GM19238 (cell line): ENCODE measurements at regions not wholly inside any gene's neighbourhood (a gene's known extent, or its start where the extent isn't known, plus 50 kb on each side); places are given as distances from the start of the nearest gene placed in this dataset.

Experiments used
- DNase-seq: peaks from one replicate; pipeline ENCODE4 v3.0.0; 2011; ENCODE audit warnings: low spot score; ENCODE audit not compliant: insufficient read length

GRCh38 chr1:219773775-219774174 lies 154.6 kb downstream of the SLC30A10 start:
- peak; percentile 10 for DNase-seq

DNA sequence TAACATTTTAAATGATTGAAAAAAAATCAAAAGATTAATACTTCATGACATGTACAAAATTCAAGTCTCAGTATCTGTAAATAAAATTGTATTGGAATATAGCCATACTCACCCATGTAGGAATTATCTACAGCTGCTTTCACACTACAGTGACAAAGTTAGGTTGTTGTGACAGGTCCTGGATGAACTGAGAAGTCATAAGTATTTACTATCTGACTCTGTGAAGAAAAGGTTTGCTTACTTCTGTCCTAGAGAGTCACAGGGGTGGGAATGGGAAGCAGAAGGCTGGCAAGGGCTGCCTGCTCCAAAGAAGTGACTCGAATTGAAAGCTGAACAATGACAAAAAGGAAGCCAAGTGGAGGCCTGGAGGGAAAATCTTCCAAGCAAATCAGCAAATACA lies 155.2 kb downstream of the SLC30A10 start:
- DNase-seq = no peak

DNA sequence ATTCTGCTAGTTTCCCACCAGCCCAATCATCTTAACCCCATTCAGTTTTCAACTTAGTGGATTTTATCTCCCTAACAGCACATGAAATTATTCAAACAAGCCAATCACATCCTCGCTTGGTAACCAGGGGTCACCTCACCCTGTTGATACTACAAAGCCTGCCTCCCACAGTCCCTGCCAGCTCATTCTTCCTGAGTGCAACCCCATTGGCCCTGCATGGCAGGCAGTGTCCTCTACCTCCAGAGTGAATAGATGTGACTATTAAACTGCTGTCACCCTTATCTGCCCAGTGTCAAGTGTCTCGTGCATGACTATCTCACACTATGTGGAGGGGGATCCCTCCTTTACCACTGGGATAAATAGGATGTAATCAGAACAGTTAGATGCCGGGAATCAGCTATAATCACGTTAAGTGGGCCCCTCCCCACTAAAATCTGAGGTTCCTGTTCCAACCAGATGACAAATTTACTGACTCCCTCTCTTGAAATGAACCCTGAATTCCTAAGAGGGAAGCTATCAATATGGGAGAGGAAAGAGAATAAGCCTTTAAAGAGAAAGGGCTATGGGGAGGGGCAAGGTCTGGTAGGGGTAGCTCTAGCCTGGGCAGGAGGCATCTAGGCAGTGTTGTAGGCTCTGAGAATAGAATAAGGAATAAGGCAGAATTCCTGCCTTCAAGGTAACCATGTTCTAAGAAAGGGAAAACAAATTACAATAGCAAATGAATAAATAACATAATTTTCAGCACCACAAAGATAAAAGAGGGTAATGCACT lies 155.9 kb downstream of the SLC30A10 start:
- DNase-seq = no peak

GRCh38 chr1:219771080-219771479 lies 157.3 kb downstream of the SLC30A10 start:
- no peak for DNase-seq

- DNase-seq = no peak
Measured at GRCh38 chr1:219763321-219763720, 150.4 kb upstream of the ZC3H11B start.

GRCh38 chr1:219761208-219761860 lies 148.4 kb upstream of the ZC3H11B start:
- no peak for DNase-seq

DNA sequence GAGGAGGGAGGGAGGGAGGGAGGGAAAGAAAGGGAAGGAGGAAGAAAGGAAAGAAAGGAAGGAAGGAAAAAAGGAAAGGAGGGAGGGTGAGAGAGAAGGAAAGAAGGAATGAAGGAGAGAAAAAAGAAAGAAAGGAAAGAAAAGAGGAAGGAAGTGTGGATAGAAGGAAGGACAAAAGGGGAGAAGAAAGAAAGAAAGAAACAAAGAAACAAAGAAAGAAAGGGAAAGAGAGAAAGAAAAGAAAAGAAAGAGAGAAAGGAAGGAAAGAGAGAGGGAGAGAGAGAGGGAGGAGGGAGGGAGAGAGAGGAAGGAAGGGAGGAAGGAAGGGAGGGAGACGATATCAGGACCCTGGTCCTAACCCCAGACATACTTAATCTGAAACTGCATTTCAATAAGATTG lies 146.2 kb upstream of the ZC3H11B start:
- DNase-seq = no peak

GRCh38 chr1:219757890-219758289 lies 145.0 kb upstream of the ZC3H11B start:
- DNase-seq = no peak

DNA sequence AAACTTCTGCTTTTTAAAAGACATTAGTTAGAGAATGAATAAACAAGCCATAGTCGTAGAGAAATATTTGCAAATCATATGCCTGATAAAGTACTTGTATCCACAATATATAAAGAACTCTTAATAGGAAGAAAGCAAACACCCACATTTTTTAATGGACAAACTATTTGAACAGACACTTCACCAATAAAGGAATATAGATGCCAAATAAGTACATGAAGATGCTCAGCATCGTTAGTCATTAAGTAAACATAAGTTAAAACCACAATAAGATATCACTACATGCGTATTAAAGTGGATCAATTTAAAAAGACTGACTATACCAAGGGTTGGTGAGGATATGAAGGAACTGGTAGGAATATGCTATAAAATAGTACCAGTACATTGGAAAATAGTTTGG lies 142.3 kb upstream of the ZC3H11B start:
- no peak for DNase-seq

DNA sequence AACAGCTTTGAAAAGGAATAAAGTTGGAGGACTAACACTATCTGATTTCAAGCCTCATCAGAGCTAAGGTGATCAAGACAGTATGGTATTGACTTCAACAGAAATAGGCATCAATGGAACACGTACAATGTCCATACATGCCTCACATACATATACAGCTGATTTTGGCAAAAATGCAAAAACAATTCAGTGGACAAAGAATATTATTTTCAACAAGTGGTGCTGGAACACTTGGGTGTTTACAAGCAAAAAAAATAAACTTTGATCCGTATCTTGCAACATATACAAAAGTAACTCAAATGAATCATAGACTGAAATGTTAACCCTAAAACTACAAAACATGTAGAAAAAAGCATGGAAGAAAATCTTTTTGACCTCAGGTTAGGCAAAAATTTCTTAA lies 141.9 kb upstream of the ZC3H11B start:
- DNase-seq = no peak

DNA sequence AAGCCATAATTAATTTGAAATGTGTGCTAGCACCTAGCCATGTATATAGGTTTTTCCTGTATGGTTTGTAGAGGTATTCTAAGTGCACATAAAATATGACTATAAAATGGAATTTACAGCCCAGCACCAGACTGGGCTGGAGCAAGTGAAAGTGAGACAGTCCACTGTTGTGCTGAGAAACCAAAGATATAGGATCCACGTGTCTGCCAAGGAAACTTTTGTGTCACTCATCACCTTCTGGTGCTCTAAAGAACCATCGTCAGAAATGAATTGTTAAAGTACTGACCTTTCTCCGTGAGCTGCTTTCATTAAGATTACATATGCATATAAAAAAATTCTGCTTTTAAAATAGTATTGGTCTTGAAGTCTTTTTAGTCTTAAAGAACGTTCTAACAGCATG lies 141.0 kb upstream of the ZC3H11B start:
- DNase-seq = no peak

DNA sequence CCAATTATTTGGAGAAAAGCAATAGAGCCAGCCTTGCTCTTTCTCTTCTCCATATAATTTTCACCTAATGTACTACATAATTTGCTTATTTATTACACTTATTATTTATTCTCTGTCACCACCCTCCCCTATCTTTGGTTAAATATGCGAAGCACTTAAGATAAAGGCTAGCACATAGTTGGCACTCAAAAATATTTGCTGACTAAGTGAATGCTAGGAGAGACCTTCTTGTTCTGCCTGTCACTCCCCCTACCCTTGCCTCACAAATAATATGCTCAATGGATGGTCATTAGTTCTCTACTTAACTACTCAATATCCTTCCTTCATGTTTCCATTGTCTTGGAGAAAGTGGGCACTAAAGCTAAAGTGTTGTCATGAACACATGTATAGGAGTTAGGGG lies 139.7 kb upstream of the ZC3H11B start:
- DNase-seq = no peak

DNA sequence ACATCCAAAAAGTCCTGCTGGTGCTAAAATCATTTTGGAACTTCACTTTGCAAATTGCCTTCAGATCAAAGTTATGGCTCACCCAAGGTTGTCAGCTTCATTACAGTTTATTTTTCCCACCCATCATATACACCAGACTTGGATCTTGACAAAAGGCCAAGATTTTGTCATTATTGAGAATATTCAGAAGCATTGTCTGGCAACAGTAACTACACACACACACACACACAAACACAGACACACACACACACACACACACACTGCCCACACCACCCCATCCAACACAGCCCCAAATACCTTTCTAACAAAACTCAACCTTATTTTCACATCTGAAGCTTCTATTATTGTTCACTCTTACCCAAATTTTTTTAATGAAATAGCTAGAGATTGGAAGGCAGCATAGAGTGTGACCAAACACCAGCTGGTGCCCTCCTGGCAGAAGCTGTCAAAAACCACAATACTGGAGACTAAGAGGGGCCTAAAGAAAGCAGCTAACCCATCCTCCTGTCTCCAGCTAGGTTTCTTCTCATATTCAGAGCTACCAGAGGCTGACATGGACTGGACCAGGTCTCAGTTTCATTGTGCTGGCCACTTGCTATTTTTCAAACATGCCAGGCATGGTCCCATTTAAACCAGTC lies 139.1 kb upstream of the ZC3H11B start:
- no peak for DNase-seq

- no peak for DNase-seq
Measured at GRCh38 chr1:219749370-219749769, 136.5 kb upstream of the ZC3H11B start.

GRCh38 chr1:219746141-219746540 lies 133.2 kb upstream of the ZC3H11B start:
- DNase-seq = no peak

DNA sequence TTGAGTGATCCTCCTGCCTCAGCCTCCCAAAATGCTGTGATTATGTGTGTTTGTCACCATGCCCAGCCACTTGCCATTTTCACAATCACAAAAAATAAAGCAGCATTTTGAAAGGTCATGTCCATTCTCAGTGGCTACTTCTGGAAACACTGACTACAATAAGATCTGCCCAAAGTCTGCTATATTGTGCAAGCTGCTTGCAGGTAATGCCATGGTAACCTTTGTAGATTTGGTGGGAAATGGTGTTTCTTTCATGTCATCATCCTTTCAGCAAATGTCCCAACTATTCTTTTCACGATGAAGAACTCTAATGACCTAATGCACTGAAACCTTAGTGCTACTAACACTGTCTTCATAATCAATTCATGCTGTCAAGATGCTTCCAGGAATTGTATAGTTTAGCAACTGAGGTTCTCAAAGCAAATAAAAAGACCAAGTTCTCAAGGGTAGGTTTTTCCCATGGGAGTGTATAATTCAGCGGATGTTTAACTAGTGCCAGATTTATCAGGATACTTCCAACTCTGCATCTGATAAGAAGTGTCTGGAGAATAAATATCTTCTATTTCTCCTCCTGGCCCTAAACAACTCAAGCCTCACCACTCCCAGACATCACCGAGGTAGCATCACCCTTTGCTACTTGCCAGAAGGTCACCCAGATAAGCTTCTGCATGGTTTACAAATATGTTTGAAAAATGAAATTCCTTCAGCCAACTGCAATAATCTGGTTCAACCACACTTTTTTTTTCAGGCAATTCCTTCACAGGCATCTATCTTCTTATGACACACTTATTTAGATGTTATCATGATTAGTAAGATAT lies 132.0 kb upstream of the ZC3H11B start:
- no peak for DNase-seq

GRCh38 chr1:219741011-219741970 lies 128.4 kb upstream of the ZC3H11B start:
- no peak for DNase-seq

DNA sequence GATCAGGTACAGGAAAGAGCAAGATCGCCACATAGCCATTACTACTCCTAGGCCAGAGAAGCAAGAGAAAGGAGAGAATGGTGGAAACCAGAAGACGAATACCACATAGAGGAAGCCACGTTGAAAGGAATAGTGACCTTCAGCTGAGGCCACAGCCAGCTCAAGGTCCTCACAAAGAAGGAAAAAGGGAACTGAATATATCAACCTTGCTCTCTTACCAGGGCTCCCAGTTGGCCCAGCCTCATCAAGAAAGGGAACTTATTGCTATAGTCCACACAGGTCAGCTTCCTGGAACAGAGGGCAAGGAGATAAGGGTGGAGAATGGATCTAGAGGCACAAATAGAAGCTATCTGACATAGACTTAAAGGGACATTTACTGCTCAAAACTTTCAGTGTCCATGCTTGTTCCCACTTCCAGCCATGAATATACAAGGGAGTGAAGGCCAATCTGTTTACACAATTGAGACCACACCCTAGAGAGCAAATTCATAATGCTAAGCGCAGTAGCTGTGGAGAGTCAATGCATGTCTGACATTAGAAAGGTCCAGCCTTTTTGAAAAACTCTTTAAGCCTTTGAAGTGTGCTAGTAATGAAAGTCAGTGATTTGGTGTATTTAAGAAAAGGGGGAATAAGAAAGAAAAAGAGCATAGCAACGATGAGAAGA lies 120.7 kb upstream of the ZC3H11B start:
- DNase-seq = no peak

GRCh38 chr1:219732814-219733491 lies 120.0 kb upstream of the ZC3H11B start:
- no peak for DNase-seq

DNA sequence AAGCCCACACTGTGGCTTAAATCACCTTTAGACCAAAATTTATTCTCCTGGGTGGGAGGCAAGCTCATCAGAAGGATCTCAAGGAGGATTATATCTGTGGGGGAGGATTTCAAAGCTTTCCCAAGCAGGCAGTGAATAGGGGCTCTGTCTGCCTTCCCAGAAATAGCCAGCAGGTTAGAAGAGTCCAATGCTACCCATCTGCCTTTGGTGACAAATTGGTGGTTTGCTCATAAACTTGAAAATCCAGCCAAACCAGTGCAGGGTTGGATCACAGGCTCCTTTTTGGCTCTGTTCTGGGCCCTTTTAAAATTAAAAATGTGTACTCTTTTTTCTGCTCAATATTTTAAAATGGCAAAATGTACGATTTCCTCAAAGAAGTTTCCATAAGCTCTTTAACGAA lies 118.9 kb upstream of the ZC3H11B start:
- no peak for DNase-seq
